Loucy (cell line): ENCODE measurements at regions not wholly inside any gene's neighbourhood (a gene's known extent, or its start where the extent isn't known, plus 50 kb on each side); places are given as distances from the start of the nearest gene placed in this dataset.

Experiments
- EZH2phosphoT487 ChIP-seq: fragments of 200-600 bp; IDR thresholded peaks from 2 replicates; pipeline ENCODE4 v1.6.1; 2018; ENCODE audit warnings: antibody characterized with exemption, mild to moderate bottlenecking, moderate library complexity, borderline replicate concordance
- TF ChIP-seq, protein P1 (sequence below): fragments of 200-600 bp; sonication (generic); conservative IDR thresholded peaks from 2 replicates; pipeline ENCODE4 v1.5.1; 2014; ENCODE audit warnings: mild to moderate bottlenecking, antibody characterized with exemption, low read length

DNA sequence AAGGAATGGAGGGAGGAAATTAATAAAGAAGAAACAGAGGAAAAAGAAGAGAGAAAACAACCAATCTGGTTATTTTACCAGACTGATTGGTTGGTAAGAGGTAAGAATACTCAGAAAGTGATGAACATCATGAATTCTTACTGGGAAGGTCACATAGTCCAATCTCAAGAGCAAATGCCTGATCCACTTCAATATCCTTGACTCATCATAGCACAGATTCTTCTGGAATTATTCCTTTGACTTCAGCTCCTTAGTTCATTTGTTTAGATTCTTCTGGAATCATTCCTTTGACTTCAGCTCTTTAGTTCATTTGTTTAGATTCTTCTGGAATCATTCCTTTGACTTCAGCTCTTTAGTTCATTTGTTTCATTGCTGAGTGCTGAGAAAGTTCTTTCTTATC, 2030.6 kb upstream of the CELF4 start:
- TF ChIP-seq, protein P1, sequence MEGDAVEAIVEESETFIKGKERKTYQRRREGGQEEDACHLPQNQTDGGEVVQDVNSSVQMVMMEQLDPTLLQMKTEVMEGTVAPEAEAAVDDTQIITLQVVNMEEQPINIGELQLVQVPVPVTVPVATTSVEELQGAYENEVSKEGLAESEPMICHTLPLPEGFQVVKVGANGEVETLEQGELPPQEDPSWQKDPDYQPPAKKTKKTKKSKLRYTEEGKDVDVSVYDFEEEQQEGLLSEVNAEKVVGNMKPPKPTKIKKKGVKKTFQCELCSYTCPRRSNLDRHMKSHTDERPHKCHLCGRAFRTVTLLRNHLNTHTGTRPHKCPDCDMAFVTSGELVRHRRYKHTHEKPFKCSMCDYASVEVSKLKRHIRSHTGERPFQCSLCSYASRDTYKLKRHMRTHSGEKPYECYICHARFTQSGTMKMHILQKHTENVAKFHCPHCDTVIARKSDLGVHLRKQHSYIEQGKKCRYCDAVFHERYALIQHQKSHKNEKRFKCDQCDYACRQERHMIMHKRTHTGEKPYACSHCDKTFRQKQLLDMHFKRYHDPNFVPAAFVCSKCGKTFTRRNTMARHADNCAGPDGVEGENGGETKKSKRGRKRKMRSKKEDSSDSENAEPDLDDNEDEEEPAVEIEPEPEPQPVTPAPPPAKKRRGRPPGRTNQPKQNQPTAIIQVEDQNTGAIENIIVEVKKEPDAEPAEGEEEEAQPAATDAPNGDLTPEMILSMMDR: no peak
- TF ChIP-seq EZH2phosphoT487: no peak
